ENCODE measurements at regions not wholly inside any gene's neighbourhood (a gene's known extent, or its start where the extent isn't known, plus 50 kb on each side); places are given as distances from the start of the nearest gene placed in this dataset.

DNA sequence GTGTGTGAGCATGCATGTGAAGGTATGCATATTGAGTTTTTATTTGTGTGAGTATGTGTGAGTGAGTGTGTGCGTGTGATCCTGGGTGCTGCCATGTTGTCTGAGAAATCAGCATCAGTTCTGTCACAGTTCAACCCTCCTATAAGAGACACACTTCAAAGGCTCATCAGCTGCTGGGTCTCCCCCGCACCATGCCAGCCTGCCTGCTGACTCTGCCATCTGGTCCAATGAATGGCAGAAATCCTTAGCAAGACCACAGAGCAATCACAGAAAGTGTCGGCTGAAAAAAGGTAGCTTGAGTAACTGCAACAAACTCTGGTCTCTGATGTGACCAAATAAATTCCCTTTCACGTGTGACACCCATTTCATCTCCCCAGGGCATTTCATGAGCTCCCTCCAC lies 381.8 kb upstream of the MAF start:
- H3K4me3 Mint-ChIP-seq (ENCODE audit: unreplicated experiment), result no peak overlapping the region
- H3K27me3 Mint-ChIP-seq (ENCODE audit: low read depth), result peaks cover 4% of the 10 kb centered on the region
- DNase-seq (ENCODE audit: low spot score), result no peak
- no peak for TF ChIP-seq CTCF (IDR thresholded peaks at IDR 0.05)
- no peaks in the 10 kb centered on the region for H3K9me3 Mint-ChIP-seq (ENCODE audit: low read depth)
- H3K36me3 Mint-ChIP-seq (ENCODE audit: low read depth), result no peaks in the 10 kb centered on the region
- peaks cover 6% of the 10 kb centered on the region for H3K4me1 Mint-ChIP-seq (ENCODE audit: low read depth)
- H3K27ac Mint-ChIP-seq (ENCODE audit: unreplicated experiment), result no peak overlapping the region

GRCh38 chr16:79981814-79982213 lies 381.3 kb upstream of the MAF start:
- no peak for TF ChIP-seq CTCF (IDR thresholded peaks at IDR 0.05)

DNA sequence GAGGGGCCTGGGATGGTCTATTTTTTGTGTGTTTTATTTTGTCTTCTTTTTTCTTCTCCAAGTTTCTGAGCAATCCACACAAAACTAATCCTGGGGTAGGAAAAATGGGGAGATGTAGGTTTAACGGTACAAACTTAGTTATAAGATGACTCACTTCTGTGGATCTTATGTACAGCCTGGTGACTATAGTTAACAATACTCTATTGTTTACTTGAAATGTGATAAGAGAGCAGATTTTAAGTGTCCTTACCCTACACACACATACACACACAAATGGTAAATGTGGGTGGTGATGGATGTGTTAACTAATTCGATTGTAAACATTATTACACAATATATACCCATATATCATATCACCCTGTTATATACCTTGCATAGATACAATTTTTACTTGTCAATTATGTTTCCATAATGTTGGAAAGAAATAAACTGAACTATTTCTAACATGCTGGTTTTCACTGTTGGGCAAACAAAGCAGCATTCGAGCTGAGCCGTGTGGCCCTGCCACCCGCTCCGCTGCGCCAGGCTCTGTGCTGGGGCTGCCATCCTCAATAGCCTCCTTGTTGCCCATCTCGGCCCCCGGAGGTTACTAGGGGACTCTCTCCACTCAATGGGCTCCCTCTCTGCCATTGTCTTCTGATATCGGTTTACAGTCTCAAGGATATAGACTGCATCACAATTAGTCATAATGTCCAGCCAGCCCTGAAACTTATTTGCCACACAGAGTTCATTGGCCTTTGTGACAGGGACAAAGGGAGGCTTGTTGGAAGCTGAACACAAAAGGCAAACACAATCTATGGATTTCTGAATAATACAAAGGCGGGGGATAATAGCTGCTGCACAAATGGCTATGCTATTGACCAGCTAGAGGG lies 380.3 kb upstream of the MAF start:
- DNase-seq (ENCODE audit: low spot score), result no peak
- Mint-ChIP-seq H3K4me3 (ENCODE audit: unreplicated experiment) (no peak overlapping the region), H3K27me3 (ENCODE audit: low read depth) (peaks cover 9% of the 10 kb centered on the region), H3K36me3 (ENCODE audit: low read depth) (no peaks in the 10 kb centered on the region), H3K4me1 (ENCODE audit: low read depth) (no peaks in the 10 kb centered on the region), H3K27ac (ENCODE audit: unreplicated experiment) (no peak overlapping the region), H3K9me3 (ENCODE audit: low read depth) (no peaks in the 10 kb centered on the region)
- no peak for TF ChIP-seq CTCF (IDR thresholded peaks at IDR 0.05)

More at GRCh38 chr16:79981814-79982213, 381.3 kb upstream of the MAF start:
- Mint-ChIP-seq H3K4me3 (ENCODE audit: unreplicated experiment) (no peak overlapping the region), H3K9me3 (ENCODE audit: low read depth) (no peaks in the 10 kb centered on the region), H3K36me3 (ENCODE audit: low read depth) (no peaks in the 10 kb centered on the region), H3K27me3 (ENCODE audit: low read depth) (peaks cover 6% of the 10 kb centered on the region), H3K27ac (ENCODE audit: unreplicated experiment) (no peak overlapping the region), H3K4me1 (ENCODE audit: low read depth) (peaks cover 6% of the 10 kb centered on the region)
- DNase-seq (ENCODE audit: low spot score), result no peak

DNA sequence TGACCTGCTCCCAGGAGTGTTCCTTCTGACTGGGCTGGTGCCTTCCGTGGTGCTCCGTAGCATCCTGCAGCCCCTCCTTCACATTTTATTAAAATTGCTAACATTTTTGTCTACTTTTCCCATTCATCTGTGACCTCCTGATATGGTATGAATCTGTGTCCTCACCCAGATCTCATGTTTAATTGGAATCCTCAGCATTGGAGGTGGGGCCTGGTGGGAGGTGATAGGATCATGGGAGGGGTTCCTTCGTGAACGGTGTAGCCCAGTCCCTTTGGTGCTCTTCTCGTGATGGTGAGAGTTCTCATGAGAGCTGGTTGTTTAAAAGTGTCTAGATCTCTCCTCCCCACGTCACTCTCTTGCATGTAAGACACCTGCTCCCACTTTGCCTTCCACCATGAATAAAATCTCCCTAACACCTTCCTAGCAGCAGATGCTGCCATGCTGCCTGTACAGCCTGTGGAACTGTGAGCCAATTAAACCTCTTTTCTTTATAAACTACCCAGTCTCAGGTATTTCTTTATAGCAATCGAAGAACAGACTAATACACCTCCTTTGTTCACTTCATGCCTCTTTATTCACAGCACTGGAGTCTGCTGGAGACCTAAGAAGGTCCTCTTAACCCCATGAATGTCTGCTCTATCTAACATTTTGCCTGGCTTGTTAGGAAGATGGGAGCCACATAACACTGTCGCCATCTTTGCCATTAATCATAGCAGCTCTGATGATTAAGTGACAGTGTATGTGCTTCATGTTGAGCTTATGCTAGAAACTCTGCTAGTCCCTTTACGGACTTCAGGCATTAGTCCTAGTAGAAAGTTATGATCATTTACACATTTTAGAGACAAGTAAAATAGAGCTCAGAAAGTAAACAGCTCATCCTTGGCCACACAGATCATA lies 377.7 kb upstream of the MAF start:
- no peak for TF ChIP-seq CTCF (IDR thresholded peaks at IDR 0.05)
- Mint-ChIP-seq H3K9me3 (ENCODE audit: low read depth) (no peaks in the 10 kb centered on the region), H3K4me3 (ENCODE audit: unreplicated experiment) (no peak overlapping the region), H3K4me1 (ENCODE audit: low read depth) (no peaks in the 10 kb centered on the region), H3K36me3 (ENCODE audit: low read depth) (no peaks in the 10 kb centered on the region), H3K27me3 (ENCODE audit: low read depth) (peaks cover 9% of the 10 kb centered on the region), H3K27ac (ENCODE audit: unreplicated experiment) (no peak overlapping the region)
- DNase-seq (ENCODE audit: low spot score), result no peak

DNA sequence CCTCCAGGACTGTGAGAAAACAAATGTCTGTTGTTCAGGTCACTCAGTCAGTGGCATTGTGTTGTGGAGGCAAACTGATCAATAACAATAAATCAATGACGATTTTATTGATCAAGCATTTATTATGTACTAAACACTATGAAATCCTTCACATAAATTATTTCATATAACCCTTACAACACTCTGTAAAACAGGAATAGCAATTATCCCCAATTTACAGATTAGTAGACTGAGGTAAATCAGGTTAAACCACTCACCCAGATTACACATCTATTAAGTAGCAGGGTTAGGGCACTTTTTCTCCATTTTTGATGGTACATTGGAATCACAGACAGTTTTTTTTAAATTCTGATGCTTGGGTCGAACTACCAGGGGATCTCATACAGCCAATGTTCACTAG lies 372.8 kb upstream of the MAF start:
- Mint-ChIP-seq H3K4me3 (ENCODE audit: unreplicated experiment) (no peak overlapping the region), H3K4me1 (ENCODE audit: low read depth) (no peaks in the 10 kb centered on the region), H3K27me3 (ENCODE audit: low read depth) (peaks cover 5% of the 10 kb centered on the region), H3K9me3 (ENCODE audit: low read depth) (no peaks in the 10 kb centered on the region), H3K27ac (ENCODE audit: unreplicated experiment) (no peak overlapping the region), H3K36me3 (ENCODE audit: low read depth) (no peaks in the 10 kb centered on the region)
- DNase-seq (ENCODE audit: low spot score), result no peak
- no peak for TF ChIP-seq CTCF (IDR thresholded peaks at IDR 0.05)
